GM04503 (cell line): ENCODE measurements at regions not wholly inside any gene's neighbourhood (a gene's known extent, or its start where the extent isn't known, plus 50 kb on each side); places are given as distances from the start of the nearest gene placed in this dataset.
"Not testable (repeated sequence)": the region's sequence is repeated elsewhere in the genome, so short reads cannot be mapped to it uniquely, and the experiment has no call there.

Experiments used
- DNase-seq: peaks from one replicate; pipeline ENCODE4 v3.0.0-alpha.2; 2012; ENCODE audit warnings: low read depth

DNA sequence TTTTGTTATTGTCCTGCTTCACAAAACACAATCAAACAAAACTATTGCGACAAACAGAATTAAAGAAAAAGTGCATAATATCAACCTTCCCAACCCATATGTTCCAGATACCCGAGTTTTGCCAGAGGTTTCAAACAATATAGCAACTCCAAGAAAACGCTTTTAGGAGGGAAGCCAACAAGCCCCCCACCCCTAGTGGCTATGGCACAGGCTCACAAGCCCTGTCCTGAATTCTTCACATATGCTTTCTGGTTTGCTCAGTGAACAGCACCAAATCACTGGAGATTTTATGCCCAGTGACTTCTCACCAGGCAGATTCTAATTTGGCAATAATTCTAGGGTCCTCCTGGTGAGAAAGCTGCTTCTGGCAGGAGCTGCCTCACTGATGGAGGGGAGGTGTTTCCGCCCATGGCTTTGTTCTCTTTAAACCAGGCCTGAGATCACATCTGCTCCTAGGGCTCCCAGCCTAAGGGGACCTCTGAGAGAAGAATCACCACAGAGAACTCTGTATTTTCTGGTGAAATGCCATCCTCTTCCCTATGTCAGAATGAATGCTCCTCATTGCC, 1982.4 kb downstream of the EFNA5 start:
- DNase-seq, result no peak

DNA sequence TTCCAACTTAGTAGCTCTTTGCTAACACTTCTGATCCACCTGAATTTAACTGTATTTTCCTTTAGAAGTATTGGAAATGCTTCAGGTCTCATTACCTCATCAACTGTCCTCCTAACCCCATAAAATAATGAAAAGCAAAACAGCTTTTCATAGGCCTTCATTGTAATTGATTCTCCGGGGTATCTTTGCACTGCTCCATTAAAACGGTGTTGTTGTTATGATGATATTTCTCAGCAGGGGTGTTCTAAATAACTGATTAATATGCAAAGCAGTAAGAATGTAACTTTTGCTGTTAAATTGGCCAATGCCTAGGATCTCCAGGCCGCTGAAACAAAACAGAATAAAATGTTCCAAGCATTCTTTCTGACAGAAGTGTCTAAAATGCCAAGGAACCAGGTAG, 1983.2 kb downstream of the EFNA5 start:
- DNase-seq, result no peak

DNA sequence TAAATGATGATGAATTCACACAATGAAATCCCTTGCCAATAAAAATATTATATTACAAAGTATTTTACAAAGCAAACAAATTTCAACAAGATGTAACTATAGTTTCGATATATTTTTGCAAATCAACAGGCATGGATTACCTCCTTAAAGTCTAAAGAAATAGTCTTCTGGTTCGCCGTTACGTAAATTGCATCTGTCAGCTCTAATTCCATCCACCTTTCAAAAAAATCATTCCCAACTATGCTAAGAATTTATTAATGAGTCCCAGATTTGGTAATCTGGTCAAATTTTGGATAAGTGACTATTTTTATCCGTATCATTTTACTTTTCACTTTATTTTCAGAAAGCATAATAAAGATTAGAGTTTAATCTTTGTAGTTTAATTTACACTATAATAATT, 1984.9 kb downstream of the EFNA5 start:
- no peak for DNase-seq

DNA sequence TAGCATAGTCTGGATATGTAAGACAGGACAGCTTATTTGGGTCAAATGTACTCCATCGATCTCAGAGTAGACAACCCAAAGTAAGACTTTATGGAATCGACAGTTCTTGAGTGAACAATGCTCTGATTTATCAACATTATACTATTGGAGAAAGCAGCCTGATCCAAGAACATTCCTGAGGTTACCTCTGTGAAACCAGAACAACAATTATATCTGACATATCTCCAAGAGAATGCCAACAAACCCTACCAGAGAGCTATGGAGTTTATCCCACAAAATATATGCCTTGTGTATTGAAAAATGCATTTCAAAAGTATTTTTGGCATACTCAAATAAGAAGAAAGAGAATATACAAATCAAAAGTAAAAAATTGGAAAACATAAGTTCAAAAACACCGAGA, 1985.9 kb downstream of the EFNA5 start:
- no peak for DNase-seq

DNA sequence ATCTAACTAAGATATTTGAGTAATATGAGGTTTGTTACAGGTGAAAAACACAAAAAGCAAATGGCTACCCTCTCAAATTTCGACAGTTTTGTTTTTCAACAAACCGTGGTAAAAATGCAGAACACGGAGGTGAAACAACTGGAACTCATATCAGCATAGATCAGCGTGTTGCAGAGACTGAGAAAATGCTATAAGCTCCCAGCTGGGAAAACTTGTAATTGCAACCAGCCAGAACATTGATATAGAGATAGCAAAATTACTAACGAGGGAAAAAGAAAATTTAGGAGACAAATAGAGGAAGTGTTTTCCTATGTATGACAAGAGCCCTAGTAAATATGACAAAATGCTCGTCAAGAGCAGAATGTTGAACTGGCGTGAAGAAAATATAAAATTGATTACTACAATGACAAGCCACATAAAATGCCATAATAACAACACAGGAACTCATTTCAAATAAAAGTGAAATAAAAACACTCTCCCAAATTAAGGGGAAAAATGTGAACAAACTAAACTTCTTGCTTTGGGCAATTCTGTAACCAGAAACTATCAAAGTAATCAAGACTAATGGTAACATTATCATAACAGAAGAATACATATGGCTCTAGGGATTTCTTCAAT, 1989.8 kb downstream of the EFNA5 start:
- DNase-seq, result no peak

DNA sequence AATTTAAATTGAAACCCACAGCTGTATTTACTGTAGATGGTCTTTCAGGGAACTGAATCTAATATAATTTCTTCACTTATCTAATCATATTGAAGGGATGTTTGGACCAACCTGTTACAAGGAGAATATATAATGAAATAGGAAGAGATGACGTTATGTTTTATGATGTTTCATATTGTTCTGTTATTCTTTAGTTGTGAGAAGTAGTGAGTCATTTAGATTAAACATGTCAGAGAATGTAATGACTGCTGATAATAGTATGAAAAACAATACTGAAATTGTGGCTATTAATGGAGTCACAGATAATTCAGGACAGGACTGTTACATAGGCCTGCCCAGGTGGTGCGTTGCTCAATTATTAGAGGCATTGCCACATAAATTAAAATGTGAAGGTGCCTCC, 1993.4 kb downstream of the EFNA5 start:
- DNase-seq, result no peak

DNA sequence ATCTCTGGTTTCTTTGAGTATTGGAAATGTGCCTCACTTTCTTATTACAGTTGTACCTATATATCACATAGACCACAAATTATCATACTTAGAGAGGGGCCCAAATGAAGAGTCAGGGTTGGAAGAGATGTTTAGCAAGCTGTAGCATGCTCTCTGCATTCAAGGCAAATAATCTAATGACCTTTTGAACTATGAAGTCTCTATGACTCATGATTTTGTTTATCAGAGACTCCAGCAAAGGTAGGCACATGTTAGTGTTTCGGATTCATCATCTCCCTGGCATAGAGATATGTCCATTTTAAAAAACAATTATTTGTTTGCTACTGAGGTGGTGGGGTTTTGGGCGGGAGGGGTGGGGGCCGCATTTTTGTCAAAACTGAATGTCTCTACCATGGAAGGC, 2000.1 kb downstream of the EFNA5 start:
- no peak for DNase-seq

DNA sequence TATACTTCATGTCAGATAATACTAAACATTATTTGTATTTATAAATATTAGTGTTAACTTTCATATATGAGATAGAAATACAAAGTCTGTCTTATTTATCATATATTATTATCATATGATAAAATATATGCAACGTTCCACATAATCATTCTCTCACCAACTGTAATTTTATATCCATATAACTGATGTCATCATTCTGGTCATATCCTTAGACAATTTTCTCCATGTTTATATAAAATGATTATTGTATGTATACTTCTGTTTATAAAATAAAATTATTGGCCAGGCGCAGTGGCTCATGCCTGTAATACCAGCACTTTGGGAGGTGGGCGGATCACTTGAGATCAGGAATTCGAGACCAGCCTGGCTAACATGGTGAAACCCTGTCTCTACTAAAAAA, 2007.1 kb downstream of the EFNA5 start:
- no peak for DNase-seq

DNA sequence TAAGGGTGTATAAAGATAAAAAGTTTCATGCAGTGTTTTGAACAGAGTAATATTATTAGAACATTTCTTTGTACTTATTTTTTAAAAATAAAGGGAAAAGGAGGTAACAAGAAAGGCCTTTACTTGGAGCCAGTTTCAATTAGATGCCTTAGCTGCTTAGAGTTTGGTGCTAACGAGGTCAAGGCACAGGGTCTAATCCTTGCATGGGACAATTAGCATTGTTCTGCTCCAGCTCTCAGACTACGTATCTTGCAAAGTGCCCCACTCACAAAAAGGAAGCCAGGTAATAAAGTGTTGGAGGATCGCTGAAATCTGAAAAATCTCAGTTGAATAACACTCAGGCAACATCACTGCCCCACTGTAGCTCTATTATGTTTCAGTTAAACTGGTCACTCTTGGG, 2011.3 kb downstream of the EFNA5 start:
- no peak for DNase-seq

DNA sequence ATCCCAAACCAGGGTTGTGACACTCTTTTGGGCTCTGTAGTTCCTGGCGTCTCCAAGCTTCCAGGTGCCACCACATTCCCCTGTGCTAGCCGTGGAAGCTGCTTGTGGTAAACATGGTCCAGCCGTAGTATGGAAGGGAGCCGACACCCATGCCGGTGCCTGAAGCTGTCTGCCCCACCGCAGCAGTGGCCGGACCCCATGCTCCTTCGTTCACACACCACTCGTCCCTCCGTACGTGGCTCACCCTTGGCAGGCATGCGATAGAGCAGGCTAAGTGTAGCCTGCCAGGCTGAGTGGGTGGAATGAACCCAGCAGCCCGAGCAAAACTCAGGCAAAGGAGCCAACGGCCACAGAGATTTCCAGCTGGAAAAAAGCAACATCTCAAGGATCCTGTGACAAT, 2030.4 kb downstream of the EFNA5 start:
- no peak for DNase-seq

DNA sequence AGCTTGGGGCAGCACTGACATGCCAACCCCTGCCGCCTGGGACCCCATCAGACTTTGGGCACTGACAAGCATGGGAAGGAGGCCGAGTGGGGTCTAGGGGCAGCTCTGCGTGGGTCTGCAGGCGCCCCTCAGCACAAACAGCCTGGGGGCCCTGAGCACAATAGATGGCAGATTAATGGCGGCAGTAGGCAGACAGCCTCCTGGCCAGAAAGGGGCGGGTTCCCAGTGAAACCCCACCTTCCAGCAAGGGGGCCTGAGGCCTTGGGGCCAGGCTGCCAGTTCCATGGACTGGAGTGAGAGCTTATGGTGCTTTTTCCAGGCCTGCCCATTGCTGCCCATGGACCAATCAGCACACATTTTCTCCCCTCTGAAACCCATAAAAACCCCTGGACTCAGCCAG, 2031.2 kb downstream of the EFNA5 start:
- no peak for DNase-seq

DNA sequence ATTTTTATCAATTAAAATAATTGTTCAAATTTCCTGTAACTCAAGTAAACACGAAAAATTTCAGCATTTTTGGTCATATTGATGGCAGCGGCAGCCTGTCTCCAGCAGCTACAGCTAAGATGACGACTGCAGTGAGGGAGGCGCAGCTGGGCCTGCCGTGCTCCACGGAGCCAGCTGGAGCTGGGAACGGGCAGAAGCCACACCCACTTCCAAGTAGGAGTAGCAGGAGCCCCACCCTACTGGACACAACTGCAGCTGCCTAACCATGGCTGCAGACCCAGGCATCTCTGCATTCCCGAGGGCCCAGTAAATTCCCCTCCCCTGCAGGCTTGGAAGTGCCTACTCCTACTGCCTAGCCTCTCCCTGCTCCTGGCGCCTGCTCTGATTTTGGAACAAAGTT, 2031.7 kb downstream of the EFNA5 start:
- no peak for DNase-seq

DNA sequence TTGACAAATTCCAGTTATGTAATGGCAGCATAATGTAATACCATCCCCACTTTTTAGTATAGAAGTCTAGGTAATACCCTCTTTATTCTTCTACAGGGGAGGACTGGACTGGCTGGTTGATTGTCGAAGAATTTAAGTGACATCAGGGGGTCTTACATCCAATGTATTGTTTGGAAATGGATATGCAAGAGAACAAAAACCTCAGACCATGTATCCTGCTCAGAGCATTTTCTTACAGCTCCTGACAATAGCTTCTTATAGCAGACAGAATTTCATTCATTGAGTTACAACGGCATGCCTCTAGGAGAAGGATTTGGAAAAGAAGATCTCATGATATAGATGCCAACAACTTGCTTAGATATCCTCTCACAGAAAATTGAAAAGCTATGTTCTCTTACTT, 2032.3 kb downstream of the EFNA5 start:
- no peak for DNase-seq

DNA sequence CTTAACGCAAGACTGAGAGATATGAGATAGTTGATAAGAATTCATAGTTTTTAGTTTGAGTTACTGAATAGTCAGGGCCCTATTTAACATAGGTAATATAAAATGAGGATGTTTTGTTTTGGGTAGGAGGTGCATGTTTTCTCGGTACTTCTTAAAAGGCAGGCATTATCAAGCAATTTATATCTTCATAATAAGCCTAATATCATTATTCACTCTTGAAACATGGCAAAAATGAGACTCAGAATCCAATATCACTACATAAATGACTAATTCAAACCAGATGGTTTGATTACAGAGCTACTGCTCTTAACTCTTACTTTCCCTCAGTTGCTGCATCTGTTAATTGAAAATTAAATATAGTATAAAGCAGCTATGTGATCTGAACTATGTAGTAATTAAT, 2038.7 kb downstream of the EFNA5 start:
- no peak for DNase-seq

DNA sequence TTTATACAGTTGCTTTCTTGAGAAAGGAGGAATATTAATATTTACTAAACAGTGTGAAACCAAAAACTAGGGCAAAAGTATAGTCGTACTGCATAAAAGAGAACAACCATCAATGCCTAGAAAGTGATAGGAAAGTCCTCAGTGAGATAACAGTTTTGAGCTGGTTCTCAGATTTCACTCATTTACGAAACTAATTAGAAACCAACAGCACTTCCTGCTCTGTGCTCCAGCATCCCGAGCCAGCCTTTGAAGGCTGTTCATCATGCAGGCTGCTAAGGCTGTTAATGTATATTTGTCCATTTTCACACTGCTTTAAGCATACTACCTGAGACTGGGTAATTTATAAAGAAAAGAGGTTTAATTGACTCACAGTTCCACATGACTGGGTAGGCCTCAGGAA, 2039.9 kb downstream of the EFNA5 start:
- no peak for DNase-seq

DNA sequence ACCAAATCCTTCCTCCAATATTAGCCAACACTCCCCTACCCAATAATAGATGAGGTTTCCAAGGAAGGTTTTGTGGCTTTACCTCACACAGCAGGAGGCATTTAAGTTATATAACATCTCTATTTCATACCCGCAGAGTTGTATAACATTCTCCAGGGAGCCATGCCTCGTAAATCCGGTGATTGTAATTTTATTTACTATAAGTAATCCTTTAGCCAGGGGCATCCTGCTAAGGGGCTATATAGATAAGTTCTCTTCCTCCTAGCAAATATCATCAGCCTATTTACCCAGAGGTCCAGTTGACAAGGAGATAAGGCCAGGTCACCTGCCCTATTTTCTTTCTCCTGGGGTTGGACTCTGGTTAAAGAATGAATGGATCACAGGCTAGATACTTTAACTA, 2051.0 kb downstream of the EFNA5 start:
- DNase-seq, result no peak

DNA sequence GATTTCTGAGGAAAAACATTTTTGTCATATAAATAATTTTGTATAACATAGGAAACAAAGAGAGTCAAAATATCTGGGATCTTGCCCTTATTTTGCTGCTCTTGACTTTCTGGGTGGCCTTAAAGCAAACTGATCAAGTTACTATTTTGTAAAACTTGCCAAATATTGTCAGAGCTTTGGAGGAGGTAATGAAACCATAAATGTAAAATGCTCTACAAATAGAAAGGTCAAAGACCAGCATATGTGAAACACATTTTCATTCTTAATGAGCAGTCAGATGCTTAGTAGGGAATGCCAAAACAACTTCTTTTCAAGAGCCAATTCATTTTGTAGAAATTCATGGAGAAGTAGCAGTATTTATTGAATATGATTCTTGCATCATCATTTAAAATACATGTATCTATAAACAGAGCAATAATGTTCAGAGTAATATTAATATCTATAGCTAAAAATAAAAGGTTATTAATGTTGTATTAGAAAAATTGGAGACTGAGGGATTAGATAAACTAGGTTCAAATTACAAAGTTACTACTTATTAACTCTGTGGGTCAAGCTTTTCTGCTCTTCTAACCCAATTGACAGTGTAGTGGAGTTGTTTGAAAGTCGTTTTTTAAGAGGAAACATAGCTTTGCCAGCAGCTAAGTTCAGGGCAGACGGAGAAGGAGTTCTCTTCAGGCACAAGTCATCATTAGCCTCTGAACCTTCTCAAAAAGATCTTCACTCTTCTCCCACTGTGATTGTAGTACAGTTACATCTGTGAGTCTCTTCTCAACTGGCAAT, 2053.1 kb downstream of the EFNA5 start:
- DNase-seq, result no peak

DNA sequence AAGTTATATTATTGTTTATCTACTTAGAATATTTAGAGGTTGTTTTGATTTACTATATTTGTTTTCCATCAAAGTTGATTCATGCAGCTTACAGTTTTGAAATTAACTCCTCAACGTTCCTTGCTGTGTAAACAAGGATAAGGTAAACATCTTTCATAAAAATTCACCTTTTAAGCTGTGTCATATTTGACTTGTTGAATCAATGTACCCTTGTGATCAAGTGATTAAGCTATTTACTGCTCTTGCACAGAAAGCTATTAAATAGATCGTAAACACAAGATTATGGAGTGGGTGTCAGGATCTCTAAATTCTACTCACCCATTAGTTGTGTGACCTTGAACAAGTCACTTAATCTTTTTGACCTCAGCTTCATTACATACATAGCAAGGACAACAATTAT, 2054.0 kb upstream of the NUDT12 start:
- no peak for DNase-seq

DNA sequence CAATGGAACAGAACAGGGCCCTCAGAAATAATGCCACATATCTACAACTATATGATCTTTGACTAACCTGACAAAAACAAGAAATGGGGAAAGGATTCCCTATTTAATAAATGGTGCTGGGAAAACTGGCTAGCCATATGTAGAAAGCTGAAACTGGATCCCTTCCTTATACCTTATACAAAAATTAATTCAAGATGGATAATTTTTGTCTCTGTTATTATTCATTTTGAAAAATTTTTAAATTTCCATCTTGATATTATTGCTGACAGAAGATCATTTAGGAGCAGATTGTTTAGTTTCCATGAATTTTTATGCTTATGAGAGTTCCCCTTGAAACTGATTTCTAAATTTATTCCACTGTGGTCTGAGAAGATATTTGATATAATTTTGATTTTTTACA, 2039.8 kb upstream of the NUDT12 start:
- not testable (repeated sequence) for DNase-seq

DNA sequence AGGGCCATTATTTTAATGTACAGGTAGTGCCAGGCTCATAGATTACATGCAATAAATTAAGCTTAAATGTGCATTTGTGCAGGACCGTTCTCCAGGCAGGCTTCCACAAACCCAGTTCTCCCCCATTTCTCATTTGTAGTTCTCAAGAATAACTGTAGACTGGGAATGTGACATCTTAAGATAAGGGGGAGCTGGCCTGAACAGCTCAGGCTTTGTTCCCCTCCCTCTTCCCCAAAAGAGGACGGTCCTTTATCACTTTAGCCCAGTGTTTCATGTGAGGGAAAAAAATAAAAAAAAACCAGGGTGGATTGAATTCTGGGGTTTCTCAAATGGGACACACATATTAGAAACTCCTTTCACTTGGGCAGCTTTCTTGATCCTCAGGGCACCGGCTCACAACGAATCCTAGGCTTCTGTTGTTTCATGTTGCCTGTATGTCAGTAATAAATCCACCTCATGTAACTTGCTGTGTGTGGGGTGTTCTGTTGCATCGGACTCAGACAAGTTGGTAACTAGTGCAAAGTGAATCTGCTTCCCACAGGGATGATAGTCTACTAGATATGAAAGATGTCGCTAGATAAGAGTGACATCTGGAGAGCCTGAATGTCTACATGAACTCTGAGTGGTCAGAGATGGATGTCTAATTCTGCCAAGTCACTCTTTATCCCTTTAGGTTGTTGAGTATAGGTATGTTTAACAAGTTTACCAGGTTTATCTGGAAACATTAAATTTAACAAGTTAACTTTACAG, 2030.6 kb upstream of the NUDT12 start:
- DNase-seq, result no peak

DNA sequence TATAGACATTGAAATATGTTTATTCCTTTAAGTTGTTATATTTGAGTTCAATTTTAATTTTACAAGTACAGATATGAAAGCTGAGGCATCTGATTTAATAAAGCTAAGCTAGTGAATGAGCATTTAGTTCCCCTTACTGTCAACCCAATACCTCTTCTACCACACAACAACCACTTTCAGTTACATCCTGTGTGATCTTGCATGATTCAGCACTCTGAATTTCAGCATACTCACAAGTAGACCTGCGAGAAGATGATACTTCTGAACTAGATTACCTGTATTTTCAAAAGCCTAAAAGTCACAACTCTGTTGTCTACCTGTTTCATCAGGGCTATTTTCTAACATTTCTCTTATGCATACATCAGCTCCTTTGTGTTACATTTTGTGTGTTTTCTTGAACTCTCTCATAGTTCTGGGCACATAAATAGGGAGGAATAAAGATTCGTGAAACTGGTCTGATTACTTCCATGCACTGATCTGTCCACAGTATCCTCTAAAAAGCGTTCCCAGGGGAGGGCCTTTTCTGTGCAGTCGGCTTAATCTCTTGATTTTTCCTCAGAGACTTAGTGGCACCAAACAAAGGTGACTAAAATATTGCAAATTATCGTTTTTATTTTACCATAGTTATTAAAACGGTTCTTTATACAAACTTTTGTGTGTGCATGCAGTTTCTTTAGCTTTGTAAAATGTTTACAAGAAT, 2025.5 kb upstream of the NUDT12 start:
- no peak for DNase-seq

DNA sequence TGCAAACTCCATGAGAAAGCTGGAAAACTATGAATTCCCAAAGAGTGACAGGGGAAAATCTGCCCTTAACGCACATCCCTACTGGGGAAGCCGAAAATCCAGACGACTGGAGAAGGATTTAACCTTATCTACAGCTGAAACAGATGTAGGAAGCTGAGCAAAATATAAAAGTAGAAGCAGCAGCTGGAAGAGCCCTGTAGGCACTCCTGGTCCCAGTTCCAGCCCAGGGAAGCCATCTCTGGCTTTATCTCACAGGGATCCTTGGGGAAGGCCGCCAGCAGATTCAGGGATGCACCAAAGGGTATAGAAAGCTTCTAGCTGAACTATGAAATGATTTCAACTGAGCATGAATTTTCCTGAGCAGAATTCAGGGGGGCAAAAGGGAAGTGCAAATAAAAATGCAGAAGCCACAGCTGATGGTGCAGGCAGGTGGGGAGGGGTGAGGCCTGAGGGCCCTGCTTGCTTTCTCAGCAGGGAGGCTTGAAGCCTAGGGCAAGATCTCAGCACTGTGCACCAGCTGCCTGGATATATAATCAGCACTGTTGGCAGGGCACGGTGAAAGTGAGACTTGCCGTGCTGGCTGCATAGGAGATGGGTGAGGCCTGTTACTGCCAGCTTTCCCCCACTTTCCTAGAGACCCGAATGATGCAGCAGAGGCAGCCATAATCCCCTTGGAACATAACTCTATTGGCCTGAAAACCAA, 2019.5 kb upstream of the NUDT12 start:
- no peak for DNase-seq
